GM11168 (cell line): ENCODE measurements at regions not wholly inside any gene's neighbourhood (a gene's known extent, or its start where the extent isn't known, plus 50 kb on each side); places are given as distances from the start of the nearest gene placed in this dataset.
"Not testable (repeated sequence)": the region's sequence is repeated elsewhere in the genome, so short reads cannot be mapped to it uniquely, and the experiment has no call there.

Source experiments
- in situ Hi-C: fragments of 300-500 bp; cut with MboI; formaldehyde crosslinking; loops from one replicate; pipeline ENCODE4 v1.12.0; 2022; ENCODE audit warnings: low sequenced_read_pairs; ENCODE audit not compliant: unreplicated experiment

DNA sequence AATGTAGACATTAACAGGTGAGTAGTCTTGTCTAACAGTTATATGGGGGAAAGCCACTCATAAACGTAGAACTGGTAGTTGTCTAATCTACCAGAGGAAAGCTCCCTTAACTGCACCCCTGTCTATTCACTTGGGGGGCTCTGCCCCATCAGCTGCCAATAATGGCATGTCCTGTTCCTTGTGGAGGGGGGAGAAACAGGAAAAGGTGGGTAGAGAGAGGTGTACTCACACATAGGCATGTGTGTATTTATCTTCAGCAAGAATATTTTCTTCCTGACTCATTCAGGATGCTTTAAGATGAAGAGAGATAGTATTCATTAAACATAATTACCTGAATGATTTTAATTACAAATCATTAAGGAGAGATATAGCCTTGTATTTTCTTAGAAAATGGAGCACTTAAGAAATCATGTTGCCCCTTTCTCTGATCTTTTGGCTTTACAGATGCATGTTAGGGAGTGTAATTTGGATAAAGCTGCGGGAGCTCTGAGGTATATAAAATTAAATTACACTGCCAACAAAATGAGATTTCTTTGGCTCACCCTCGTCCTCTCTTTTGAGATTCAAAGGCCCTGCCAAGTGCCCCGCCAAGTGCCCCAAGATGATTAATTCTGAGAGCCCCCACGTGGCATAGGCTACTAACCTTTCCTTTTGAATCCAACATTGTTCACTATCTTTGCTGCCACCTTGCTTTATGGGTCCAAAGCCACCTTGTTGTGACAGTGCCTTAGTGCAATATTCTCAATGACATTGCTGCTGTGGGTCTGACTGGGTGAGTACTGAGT, 286.3 kb upstream of the LYPLAL1 start:
- in situ Hi-C loops: no loop called here

DNA sequence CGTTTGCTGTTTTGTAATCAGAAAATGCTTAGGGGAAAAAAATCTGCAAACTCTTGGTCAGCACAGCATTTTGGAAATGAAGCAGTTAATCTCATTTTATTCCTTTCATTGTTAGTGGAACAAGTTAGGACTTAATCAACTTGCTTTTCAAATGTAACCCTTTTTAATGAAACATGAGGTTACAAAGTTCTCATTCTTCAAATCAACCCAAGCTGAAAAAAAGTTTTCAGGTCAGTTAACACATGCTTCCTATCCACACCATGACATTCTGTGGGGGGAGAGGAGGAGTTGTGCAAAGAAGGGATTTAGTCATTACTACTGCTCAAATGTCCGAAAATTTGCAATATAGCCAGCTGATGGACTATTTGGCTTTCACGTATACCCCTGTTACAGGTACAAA, 283.2 kb upstream of the LYPLAL1 start:
- in situ Hi-C loops: no loop called here

DNA sequence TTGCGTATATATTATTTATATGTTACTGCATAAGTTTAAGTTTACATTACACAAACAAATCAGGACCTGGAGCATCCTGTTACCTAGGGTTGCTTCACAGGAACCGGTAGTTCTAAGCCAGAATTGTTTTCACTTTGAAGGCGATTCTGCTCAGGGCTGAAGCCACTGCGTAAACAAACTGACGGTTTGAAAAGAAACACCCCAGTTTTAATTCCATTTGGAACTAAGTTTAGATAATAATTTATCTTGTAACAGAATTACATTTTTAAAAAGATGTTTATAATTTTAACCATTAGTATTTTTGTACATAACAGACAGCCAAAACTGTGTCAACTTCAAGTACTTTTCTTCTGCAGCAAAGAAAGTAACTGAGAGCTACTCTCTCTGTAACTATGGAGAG, 282.1 kb upstream of the LYPLAL1 start:
- in situ Hi-C loops: no loop called here

DNA sequence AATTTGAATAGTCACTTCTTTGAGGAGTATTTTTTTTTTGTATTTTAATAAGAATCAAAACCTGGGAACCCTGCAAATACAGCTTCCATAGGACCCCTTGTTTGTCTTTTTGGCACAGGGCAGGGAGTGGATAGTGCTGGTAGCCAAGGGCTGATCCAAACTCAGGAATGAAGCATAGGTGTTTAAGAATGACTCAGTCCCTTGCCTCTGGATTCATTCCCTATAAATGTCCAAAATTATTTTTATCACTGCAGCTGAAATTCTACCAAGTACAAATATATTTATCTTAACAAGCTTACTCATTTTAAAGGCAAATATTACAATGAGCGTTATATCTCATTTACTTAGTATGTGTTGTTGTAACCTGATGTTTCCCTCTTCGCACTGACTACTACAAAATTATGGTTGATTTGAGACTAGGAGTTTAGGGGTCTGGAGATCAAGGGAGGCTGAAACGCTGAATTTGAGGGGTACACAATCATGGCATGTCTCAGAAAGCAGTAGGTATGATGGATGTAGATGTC, 278.6 kb upstream of the LYPLAL1 start:
- in situ Hi-C loops: no loop called here

DNA sequence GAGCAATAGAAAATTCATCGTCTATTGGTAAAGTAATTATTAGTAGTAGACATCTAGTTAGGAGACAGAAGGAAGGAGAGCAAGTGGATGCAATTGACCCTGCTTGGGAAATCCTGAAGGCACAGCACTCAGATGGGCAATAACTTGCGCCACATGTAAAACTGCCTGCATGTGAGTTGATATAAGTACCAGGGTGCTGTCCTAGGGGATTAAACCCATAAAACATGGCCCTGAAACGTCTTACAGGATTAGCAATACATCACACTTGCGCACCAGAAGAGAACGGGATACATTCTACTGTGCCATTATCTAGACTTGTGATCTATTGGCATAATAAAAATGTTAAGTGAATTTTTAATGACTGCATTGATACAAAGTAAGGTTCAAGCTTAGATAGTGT, 277.5 kb upstream of the LYPLAL1 start:
- in situ Hi-C loops: no loop called here

DNA sequence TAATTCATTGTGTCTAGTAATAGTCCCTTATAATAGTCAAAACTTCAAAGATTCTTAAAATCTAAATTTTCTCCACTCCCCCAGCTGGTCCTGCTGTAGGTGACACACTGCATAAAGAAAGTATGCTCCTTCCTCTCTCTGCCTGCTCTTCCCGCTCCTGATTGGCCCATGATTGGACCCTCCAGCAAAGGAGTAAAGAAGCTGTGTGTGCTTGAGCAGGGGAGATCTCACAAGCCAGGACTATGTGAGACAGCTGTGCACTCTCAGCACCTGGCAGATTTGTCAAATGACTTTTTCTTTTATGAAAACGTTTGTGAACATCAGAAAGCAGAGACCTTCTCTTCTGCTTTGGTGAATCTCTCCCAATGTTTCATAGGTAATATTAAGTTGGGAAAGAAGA, 274.8 kb upstream of the LYPLAL1 start:
- in situ Hi-C loops: no loop called here

DNA sequence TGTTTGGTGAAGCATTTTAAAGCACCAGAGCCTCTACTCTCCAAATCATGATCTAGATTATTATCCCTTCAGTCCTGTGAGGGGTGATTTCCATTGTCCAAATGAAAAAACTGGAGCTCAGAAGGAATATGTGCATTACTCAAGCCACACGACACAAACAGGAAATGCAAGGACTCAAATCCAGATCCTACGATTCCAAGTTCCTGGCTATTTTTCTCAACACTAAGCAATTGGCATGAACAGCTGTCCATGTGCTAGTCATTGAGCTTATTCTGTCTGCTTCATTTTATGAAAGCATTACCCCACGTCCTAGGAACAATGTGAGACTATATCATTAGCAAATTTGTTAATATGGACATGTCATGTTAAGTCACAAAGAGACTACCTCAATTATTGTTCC, 273.1 kb upstream of the LYPLAL1 start:
- in situ Hi-C loops: no loop called here

DNA sequence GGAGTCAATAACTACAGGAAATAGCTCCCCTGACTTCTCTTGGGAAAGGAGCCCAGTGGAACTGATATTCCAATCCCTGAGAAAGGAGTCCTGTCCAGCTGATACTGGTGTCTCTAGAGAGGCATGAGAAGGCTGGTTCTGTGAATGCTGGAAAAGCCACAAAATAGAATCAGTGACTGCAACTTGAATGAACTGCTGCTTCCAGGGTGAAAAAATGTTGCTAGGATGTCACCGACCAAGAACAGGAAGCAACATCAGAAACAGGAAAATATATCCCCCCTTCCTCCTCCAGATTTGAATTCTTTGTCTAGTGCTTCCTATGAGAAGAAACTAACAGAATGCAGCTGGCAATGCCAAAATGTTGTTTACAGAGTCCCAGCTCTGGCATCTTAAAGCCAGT, 269.3 kb upstream of the LYPLAL1 start:
- in situ Hi-C loops: no loop called here

DNA sequence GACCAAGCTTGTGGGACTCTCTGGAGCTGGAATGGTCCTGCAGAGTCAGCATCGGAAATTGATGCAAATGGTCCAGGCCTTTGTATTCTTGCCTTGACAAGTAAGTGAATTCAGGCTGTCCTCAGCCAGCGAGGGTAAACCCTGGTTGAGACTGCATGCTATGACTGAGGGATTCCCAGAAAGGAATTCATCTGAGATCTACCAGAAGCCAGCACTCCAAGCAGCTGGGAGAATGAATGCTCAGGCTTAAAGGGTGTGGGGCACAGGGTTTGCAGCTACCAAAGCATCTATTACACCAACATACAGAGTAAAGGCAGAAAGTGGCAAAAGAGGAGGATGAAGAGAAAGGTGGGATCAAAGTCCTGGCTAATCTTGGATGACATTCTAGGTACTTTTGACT, 257.0 kb upstream of the LYPLAL1 start:
- in situ Hi-C loops: no loop called here

DNA sequence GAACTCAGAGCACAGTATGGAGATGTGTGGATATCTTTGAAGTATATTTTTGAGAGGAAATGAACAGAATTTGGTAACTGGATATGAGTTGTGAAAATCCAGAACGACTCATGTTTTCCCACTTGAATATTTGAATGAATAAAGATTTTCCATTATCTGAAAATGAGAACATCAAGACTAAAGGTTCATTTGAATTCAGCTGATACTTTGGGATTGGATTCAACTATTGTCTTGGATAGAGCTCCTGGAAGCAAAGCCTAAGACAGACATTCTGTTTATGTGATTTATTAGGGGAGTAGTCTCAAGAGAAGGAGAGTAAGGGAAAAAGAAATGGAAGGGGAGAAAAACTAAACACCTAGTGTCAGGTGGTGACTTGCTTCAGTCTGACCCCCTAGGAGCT, 256.0 kb upstream of the LYPLAL1 start:
- in situ Hi-C loops: no loop called here

DNA sequence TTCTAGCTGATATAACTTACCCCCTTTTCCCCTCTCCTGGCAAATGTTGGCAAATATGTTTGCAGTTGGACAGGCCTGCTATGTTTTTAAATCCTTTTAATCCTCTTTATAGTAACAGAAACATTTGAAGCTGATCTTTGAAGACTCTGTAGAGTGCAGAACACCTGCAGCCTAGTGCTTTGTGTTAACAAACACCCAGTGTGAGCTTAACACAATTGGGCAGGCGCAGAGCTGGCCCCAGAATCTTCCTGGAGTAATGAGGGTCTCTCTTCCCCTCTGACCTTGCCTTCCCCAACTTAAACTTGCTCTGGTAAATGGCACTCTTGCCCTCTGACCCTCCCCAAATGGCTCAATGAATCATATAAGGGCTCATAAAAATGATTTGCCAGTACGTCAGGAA, 247.9 kb upstream of the LYPLAL1 start:
- in situ Hi-C loops: no loop called here

DNA sequence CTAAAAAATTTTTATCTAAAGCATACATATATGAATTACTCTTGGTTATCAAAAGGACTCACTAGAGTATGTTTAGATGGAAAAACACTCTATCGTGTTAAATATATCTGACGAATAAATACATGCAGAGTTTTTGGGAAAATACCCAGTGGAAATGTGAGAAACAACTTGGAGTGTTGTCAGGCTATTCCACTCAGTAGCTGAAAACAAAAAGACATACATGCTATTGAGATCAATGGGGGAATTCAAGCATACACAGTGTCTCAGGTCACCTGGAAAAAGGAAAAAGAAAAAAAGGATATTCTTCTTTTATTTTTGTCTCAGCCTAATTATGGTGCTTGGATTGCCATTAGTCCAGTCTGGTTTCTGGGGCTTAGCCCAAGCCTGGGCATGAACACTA, 247.0 kb upstream of the LYPLAL1 start:
- in situ Hi-C loops: no loop called here

DNA sequence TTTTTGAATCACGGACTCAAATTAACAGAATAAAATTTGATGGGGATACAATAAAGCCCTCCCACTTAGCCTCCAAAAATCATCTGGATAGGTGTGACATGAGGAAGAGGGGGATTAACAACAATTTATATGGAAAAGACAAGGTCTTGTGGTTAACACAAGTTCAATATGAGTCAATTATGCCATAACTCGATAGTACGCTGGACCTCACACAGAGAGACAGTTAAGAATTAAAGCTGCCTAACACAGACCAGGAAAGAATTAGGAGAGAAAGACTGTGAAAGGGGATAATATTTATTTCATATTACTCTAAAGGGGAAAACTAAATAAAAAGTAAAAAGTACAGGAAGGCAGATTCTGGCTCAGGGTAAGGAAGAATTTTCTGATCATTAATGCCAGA, 243.7 kb upstream of the LYPLAL1 start:
- in situ Hi-C loops: no loop called here

DNA sequence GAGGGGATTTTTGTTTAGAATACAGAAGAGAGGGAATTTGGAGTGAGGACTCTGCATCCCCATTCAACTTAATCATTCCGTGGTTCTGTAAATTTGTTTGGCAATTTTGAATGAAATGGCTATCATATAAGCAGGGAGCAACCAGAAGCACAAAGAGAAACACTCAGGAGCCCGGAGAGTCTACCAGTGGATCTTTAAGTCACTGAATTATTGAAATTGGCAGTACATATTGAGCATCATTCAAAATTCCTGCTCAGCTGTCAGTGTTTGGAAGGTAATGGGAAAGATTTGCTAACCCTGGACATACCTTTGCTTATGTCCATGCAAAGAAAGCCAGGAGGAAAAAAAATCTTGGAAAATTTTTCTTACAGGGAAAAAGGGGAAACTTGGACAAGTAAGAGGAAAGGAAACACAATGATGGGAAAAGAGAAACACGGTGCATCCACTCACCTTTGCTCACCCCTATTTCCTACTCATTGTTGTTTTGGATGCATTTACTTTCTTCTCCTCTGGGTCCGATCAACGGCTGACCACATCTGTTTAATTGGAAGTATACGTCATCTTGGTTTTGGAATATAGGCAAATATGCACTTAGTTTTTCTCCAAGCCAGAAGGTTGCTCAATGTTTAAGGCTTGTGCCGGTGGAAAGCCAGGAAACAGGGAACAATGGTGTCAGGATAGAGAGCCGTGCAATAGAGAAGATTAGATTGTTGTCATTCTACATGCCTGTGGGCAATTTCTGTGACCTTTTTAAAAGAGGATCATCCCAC, 243.0 kb upstream of the LYPLAL1 start:
- in situ Hi-C loops: no loop called here

DNA sequence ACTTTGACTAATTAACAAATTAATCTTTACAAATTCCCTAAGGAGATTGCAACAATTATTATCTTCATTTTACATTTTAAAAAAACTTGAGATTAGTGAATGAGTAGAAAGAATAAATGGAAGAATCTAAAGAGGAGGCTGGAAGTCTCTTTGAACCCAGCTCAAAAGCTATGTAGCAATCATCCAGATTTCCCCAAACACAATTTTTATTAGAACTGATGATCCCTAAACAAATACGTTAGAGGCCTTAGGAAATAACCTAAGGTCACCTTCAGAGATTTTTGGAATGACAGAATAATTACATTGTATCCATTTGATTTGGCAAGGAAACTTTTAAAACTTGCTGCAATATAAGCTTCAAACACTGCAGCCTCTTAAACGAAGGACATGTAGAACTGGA, 242.4 kb upstream of the LYPLAL1 start:
- in situ Hi-C loops: no loop called here

DNA sequence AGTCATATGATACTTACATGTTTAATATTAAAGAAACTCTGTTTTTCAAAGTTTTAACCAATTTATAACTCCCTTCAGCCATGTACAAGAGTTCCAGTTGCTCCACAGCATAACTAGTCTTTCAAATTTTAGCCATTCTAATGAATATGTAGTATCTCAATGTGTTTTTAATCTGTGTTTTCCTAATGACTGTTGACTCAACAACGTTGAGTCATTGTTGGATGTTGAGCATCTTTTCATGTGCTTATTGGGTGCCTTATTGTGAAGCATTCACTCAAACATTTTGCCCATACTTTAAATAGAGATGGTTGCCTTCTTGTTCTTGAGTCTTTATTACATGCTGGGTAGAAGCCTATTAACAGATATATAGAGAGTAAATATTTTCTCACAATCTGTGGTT, 240.2 kb upstream of the LYPLAL1 start:
- in situ Hi-C loops: no loop called here

DNA sequence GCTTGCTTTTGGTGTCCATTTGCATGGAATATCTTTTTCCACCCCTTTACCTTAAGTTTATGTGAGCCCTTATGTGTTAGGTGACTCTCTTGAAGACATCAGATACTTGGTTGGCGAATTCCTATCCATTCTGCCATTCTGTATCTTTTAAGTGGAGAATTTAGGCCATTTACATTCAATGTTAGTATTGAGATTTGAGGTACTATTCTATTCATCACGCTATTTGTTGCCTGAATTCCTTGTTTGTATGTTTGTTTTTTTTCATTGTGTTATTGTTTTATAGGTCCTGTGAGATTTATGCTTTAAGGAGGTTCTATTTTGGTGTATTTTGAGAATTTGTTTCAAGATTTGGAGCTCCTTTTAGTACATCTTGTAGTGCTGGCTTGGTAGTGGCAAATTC, 238.3 kb upstream of the LYPLAL1 start:
- in situ Hi-C loops: not testable (repeated sequence)

DNA sequence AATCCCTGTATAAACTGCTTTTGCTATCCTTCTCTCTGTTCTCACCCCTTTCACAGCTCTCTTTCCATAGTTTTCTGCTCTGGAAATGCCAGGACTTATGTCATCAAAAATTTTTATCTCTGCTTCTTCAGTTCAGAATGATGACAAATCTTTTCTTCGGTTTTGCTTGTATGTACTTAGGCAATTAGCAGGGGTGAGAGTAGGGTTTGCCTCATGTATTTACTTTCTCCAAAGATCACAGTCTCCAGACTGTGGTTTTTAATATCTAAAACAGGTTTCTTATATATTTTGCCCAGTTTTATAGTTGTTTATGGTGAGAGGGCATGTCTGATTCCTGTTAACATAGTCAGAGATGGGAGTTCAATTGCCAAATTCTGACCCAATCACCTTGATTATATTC, 235.4 kb upstream of the LYPLAL1 start:
- in situ Hi-C loops: no loop called here

DNA sequence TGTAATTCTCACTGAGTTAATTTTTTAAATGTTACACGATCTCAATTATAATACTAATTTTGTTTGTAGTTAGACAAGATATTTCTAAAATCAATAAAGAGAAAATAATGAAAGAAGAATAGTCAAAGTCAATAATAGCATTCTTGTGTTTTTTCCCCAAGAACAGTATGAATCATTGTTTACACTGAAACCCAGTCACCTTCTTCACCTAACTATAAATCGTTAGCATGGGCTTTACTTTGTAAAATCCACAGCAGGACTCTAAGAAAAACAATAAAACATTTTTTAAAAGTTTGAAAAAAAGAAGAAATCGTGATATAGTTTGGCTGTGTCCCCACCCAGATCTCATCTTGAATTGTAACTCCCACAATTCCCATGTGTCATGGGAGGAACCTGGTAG, 234.6 kb upstream of the LYPLAL1 start:
- in situ Hi-C loops: no loop called here

DNA sequence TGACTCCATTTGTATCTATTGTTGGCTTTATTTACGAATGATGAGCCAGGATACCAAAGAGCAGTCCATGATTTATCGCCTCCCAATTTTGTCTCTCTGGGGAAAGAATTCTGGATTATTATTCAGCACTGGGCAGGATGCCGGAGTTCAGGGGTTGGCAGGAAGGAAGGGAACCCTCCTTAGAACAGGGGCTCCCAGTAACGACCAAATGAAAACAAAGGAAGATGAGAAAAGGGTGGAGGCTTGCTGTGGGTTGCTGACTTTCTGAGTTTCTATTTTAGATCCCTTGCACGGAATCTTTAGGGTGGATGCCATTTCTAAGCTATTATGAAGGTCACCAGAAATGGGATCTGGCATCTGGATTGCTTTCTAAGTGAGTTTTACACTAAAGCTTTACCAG, 231.2 kb upstream of the LYPLAL1 start:
- in situ Hi-C loops: no loop called here

DNA sequence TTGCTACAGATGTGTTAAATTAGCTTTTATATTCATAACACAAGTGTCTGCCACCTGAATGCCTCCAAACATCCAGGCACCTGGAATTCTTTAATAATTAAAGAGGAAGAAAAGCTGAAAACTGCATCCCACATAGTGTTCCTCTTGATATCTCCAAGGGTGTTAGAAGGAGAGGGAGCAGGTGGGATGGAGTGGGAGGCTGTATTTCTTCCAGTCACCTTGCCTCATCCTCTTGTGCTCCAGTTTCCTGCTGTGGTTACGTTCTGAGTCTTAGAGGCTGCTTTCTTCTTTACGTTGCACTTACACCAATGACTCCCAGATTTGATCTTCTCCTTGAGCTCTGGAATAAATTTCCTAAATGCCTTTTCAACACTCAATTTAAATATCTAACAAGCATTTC, 230.3 kb upstream of the LYPLAL1 start:
- in situ Hi-C loops: no loop called here

DNA sequence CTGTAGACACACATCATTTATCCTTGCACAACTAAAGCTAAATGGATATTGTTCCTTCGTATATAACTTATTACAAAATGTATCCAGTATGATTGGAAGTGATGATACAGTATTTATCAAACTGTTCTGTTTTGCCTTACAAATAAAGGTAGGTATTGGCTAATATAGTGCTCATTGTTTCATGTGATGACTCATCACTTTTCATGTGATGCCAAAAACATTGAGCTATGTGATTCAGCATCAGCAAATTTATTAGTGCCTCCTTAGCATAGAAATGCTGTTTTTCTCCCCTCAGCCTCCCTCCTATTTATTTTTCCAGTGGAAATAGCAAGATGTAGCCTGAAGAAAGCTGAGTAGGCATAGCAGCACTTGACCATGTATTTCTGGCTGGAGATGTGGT, 228.6 kb upstream of the LYPLAL1 start:
- in situ Hi-C loops: no loop called here
